Endodermal cell (in vitro differentiated cells): ENCODE measurements at regions not wholly inside any gene's neighbourhood (a gene's known extent, or its start where the extent isn't known, plus 50 kb on each side); places are given as distances from the start of the nearest gene placed in this dataset.
"Not testable (repeated sequence)": the region's sequence is repeated elsewhere in the genome, so short reads cannot be mapped to it uniquely, and the experiment has no call there.

ENCODE experiments used
- DNase-seq: peaks from one replicate; pipeline ENCODE4 v3.0.0-alpha.2; 2017
- H3K27ac ChIP-seq: 2 replicates; pipeline ENCODE4 v1.5.1; 2013; ENCODE audit warnings: mild to moderate bottlenecking, low read depth, low read length, moderate library complexity
- H3K27me3 ChIP-seq: 2 replicates; pipeline ENCODE4 v1.6.1; 2013; ENCODE audit warnings: mild to moderate bottlenecking, low read length, moderate library complexity; ENCODE audit not compliant: insufficient read depth, control insufficient read depth, poor library complexity, severe bottlenecking
- H3K36me3 ChIP-seq: 2 replicates; pipeline ENCODE4 v1.7.0; 2013; ENCODE audit warnings: mild to moderate bottlenecking, low read length, moderate library complexity; ENCODE audit not compliant: control insufficient read depth, insufficient read depth
- H3K4me1 ChIP-seq: one replicate; pipeline ENCODE4 v1.7.0; 2013; ENCODE audit warnings: low read length; ENCODE audit not compliant: control insufficient read depth, insufficient read depth
- H3K4me3 ChIP-seq: 2 replicates; pipeline ENCODE4 v1.5.1; 2013; ENCODE audit warnings: mild to moderate bottlenecking, low read length, moderate library complexity
- H3K9ac ChIP-seq: 2 replicates; pipeline ENCODE4 v1.6.1; 2013; ENCODE audit warnings: mild to moderate bottlenecking, low read length, moderate library complexity; ENCODE audit not compliant: poor library complexity, severe bottlenecking; ENCODE audit errors: extremely low read depth
- H3K9me3 ChIP-seq: 2 replicates; pipeline ENCODE4 v1.6.1; 2013; ENCODE audit warnings: mild to moderate bottlenecking, low read length, moderate library complexity; ENCODE audit not compliant: control insufficient read depth
- H3K27ac Mint-ChIP-seq: 2 replicates; pipeline ENCODE4 v1.8.0; 2020; ENCODE audit warnings: mixed read lengths
- H3K27me3 Mint-ChIP-seq: 2 replicates; pipeline ENCODE4 v1.8.0; 2021; ENCODE audit warnings: mild to moderate bottlenecking, mixed read lengths; ENCODE audit not compliant: insufficient read depth
- H3K36me3 Mint-ChIP-seq: 2 replicates; pipeline ENCODE4 v1.8.0; 2020; ENCODE audit warnings: low read depth, mixed read lengths
- H3K4me1 Mint-ChIP-seq: 2 replicates; pipeline ENCODE4 v1.8.0; 2020; ENCODE audit warnings: mixed read lengths
- H3K4me3 Mint-ChIP-seq: 2 replicates; pipeline ENCODE4 v1.8.0; 2020; ENCODE audit warnings: mild to moderate bottlenecking, moderate library complexity, mixed read lengths
- H3K9me3 Mint-ChIP-seq: 2 replicates; pipeline ENCODE4 v1.8.0; 2020; ENCODE audit warnings: mild to moderate bottlenecking, mixed read lengths
- CTCF ChIP-seq: fragments of 200-600 bp; sonication (generic); conservative IDR thresholded peaks from 2 replicates; pipeline ENCODE4 v1.5.0; 2021; ENCODE audit warnings: antibody characterized with exemption, mild to moderate bottlenecking
- WGBS, 2 experiments: methylation state at CpG; one replicate each; pipeline versions ENCODE4 v1.1.5 to v1.1.7; 2013; ENCODE audit warnings: missing lambda C conversion rate in 2 of 2, mixed read lengths in 1 of 2; ENCODE audit not compliant: insufficient coverage in 1 of 2, insufficient read length in 1 of 2; 5-methylcytosine and 5-hydroxymethylcytosine counted together

GRCh38 chr9:88837731-88838130 is 153.5 kb upstream of the S1PR3 start:
- TF ChIP-seq CTCF, result no peak
- Histone ChIP-seq H3K9me3 (no peaks in the 10 kb centered on the region), H3K9ac (no peak overlapping the region), H3K27me3 (no peaks in the 10 kb centered on the region), H3K36me3 (no peaks in the 10 kb centered on the region), H3K4me1 (no peaks in the 10 kb centered on the region), H3K4me3 (no peak overlapping the region), H3K27ac (no peak overlapping the region)
- H3K4me1 Mint-ChIP-seq, result no peaks in the 10 kb centered on the region
- H3K27me3 Mint-ChIP-seq, result no peaks in the 10 kb centered on the region
- peaks cover 4% of the 10 kb centered on the region for H3K9me3 Mint-ChIP-seq
- no peaks in the 10 kb centered on the region for H3K36me3 Mint-ChIP-seq
- H3K27ac Mint-ChIP-seq, result no peak overlapping the region
- DNase-seq, result no peak
- WGBS, 2 experiments, result 92 to 93% methylated on average over 2 of the region's 2 CpGs
- no peak overlapping the region for H3K4me3 Mint-ChIP-seq

GRCh38 chr9:88849878-88850277 is 141.4 kb upstream of the S1PR3 start:
- H3K9ac ChIP-seq, H3K4me1 Mint-ChIP-seq, H3K4me3 Mint-ChIP-seq, H3K27ac ChIP-seq, H3K27ac Mint-ChIP-seq, H3K4me3 ChIP-seq, DNase-seq, H3K27me3 ChIP-seq, H3K27me3 Mint-ChIP-seq, H3K36me3 ChIP-seq, H3K36me3 Mint-ChIP-seq, H3K4me1 ChIP-seq: not testable (repeated sequence)
- H3K9me3 Mint-ChIP-seq, result peaks cover 29% of the 10 kb centered on the region
- 86 to 92% methylated on average over 4 to 6 of the region's 6 CpGs for WGBS, 2 experiments
- peaks cover 38% of the 10 kb centered on the region for H3K9me3 ChIP-seq

- DNase-seq, result no peak
- H3K4me1 Mint-ChIP-seq, result no peaks in the 10 kb centered on the region
- no peaks in the 10 kb centered on the region for H3K27me3 Mint-ChIP-seq
- no peaks in the 10 kb centered on the region for H3K27me3 ChIP-seq
- WGBS, 2 experiments, result 40 to 100% methylated on average over 1 of the region's 1 CpG
- H3K9me3 ChIP-seq, result peaks cover 33% of the 10 kb centered on the region
- no peak overlapping the region for H3K27ac ChIP-seq
- no peak overlapping the region for H3K9ac ChIP-seq
- peaks cover 3% of the 10 kb centered on the region for H3K36me3 Mint-ChIP-seq
- no peak overlapping the region for H3K27ac Mint-ChIP-seq
- H3K4me3 Mint-ChIP-seq, result no peak overlapping the region
- no peaks in the 10 kb centered on the region for H3K36me3 ChIP-seq
- TF ChIP-seq CTCF, result no peak
- H3K9me3 Mint-ChIP-seq, result peaks cover 23% of the 10 kb centered on the region
- H3K4me3 ChIP-seq, result no peak overlapping the region
- H3K4me1 ChIP-seq, result no peaks in the 10 kb centered on the region
Observed at GRCh38 chr9:88852794-88853193, 138.5 kb upstream of the S1PR3 start.

- no peak overlapping the region for H3K4me3 ChIP-seq
- WGBS, 2 experiments, result 89 to 94% methylated on average over 1 to 5 of the region's 5 CpGs
- H3K27ac Mint-ChIP-seq, result no peak overlapping the region
- no peaks in the 10 kb centered on the region for H3K27me3 Mint-ChIP-seq
- no peaks in the 10 kb centered on the region for H3K4me1 ChIP-seq
- no peak for TF ChIP-seq CTCF
- no peak overlapping the region for H3K27ac ChIP-seq
- no peak for DNase-seq
- H3K9me3 Mint-ChIP-seq, result peaks cover 11% of the 10 kb centered on the region
- H3K27me3 ChIP-seq, result no peaks in the 10 kb centered on the region
- no peaks in the 10 kb centered on the region for H3K36me3 ChIP-seq
- no peak overlapping the region for H3K4me3 Mint-ChIP-seq
- H3K4me1 Mint-ChIP-seq, result no peaks in the 10 kb centered on the region
- peaks cover 5% of the 10 kb centered on the region for H3K9me3 ChIP-seq
- H3K36me3 Mint-ChIP-seq, result peaks cover 3% of the 10 kb centered on the region
- no peak overlapping the region for H3K9ac ChIP-seq
Observed at GRCh38 chr9:88870627-88871026, 120.6 kb upstream of the S1PR3 start.
